ENCODE measurements at regions not wholly inside any gene's neighbourhood (a gene's known extent, or its start where the extent isn't known, plus 50 kb on each side); places are given as distances from the start of the nearest gene placed in this dataset.
"Not testable (repeated sequence)": the region's sequence is repeated elsewhere in the genome, so short reads cannot be mapped to it uniquely, and the experiment has no call there.

DNA sequence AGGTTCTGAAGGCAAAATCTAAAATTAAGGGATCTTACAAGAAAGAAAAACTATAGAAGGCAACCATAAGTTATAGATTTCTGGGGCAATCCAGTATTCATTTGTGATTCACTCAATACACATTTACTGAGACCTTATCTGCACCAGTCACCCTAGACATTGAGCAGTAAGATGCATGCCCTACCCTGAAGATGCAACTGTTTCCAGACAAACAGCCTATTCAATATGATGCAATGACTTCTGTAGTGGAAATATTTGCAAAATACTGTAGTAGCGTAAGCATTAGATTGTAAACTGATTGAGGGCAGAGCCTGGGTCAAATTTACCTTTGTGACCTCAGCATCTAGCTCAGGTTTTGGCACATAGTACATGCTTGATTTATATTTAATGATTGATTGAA, 256.2 kb upstream of the ACTBL2 start:
- BruUV-seq (replicated peaks), result no TSS peak
- intact Hi-C loops (cut with micrococcal nuclease; ENCODE audit: unreplicated experiment), result loop anchor here (1.0 kb wide), 1 partner anchor 88 kb away; no protein-coding TSS in a partner anchor
- Mint-ChIP-seq H3K4me1 (ENCODE audit: low read depth, unreplicated experiment) (peaks cover 34% of the 10 kb centered on the region), H3K27me3 (ENCODE audit: insufficient read depth, unreplicated experiment) (no peaks in the 10 kb centered on the region), H3K36me3 (ENCODE audit: insufficient read depth, unreplicated experiment) (no peaks in the 10 kb centered on the region), H3K9me3 (ENCODE audit: unreplicated experiment) (no peaks in the 10 kb centered on the region), H3K27ac (ENCODE audit: unreplicated experiment) (no peak overlapping the region), H3K4me3 (ENCODE audit: unreplicated experiment) (no peak overlapping the region)
- CTCF ChIA-PET, result no interaction called here
- Histone ChIP-seq H3K27me3 (replicated peaks; ENCODE audit: control insufficient read depth, insufficient read depth, low read length) (no peaks in the 10 kb centered on the region), H3K9me3 (no peaks in the 10 kb centered on the region), H3K4me3 (ENCODE audit: low read depth, low read length) (no peak overlapping the region), H3K4me1 (peaks cover 63% of the 10 kb centered on the region), H3K36me3 (ENCODE audit: control insufficient read depth, insufficient read depth, low read length) (no peaks in the 10 kb centered on the region)
- DNase-seq, result no peak
- TF ChIP-seq, protein P1, sequence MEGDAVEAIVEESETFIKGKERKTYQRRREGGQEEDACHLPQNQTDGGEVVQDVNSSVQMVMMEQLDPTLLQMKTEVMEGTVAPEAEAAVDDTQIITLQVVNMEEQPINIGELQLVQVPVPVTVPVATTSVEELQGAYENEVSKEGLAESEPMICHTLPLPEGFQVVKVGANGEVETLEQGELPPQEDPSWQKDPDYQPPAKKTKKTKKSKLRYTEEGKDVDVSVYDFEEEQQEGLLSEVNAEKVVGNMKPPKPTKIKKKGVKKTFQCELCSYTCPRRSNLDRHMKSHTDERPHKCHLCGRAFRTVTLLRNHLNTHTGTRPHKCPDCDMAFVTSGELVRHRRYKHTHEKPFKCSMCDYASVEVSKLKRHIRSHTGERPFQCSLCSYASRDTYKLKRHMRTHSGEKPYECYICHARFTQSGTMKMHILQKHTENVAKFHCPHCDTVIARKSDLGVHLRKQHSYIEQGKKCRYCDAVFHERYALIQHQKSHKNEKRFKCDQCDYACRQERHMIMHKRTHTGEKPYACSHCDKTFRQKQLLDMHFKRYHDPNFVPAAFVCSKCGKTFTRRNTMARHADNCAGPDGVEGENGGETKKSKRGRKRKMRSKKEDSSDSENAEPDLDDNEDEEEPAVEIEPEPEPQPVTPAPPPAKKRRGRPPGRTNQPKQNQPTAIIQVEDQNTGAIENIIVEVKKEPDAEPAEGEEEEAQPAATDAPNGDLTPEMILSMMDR (IDR thresholded peaks at IDR 0.05; ENCODE audit: insufficient read depth in 1 of 2, low read depth in 1 of 2, low read length in 1 of 2, severe bottlenecking in 1 of 2, unreplicated experiment in 1 of 2), result no peak
- POLR2A ChIA-PET, result no interaction called here

DNA sequence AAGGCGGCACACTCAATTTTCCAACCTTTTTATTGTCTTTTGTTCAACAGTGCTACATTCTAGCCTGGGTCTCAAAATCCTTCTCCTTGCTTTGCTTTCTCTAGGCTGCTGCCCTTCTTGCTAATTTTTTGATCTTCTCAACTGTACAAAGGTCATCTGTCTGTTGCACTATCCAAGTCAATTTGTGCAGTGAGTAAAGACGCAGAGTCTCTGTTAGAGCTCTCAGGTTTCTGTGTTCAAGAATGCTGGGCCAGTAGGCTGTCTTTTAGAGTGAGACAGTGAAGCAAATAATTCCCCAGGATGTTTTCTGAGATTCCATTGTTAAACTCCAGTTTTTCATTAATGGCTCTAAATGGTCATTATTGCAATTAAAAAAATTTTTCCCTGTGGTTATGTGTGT, 255.7 kb upstream of the ACTBL2 start:
- CTCF ChIA-PET, result interaction anchor here (1.7 kb wide), 1 partner anchor 88 kb away, joined by 6 read pairs; no protein-coding TSS in a partner anchor
- peaks cover 34% of the 10 kb centered on the region for H3K4me1 Mint-ChIP-seq (ENCODE audit: low read depth, unreplicated experiment)

GRCh38 chr5:57736716-57737115, 254.1 kb upstream of the ACTBL2 start:
- Histone ChIP-seq H3K4me1 (peaks cover 55% of the 10 kb centered on the region), H3K27me3 (replicated peaks; ENCODE audit: control insufficient read depth, insufficient read depth, low read length) (no peaks in the 10 kb centered on the region), H3K9me3 (no peaks in the 10 kb centered on the region), H3K4me3 (ENCODE audit: low read depth, low read length) (no peak overlapping the region), H3K36me3 (ENCODE audit: control insufficient read depth, insufficient read depth, low read length) (no peaks in the 10 kb centered on the region)
- Mint-ChIP-seq H3K36me3 (ENCODE audit: insufficient read depth, unreplicated experiment) (no peaks in the 10 kb centered on the region), H3K4me3 (ENCODE audit: unreplicated experiment) (no peak overlapping the region), H3K27me3 (ENCODE audit: insufficient read depth, unreplicated experiment) (no peaks in the 10 kb centered on the region), H3K9me3 (ENCODE audit: unreplicated experiment) (peaks cover 5% of the 10 kb centered on the region), H3K27ac (ENCODE audit: unreplicated experiment) (peak overlapping the region; percentile 92), H3K4me1 (ENCODE audit: low read depth, unreplicated experiment) (peaks cover 34% of the 10 kb centered on the region)
- intact Hi-C loops (cut with micrococcal nuclease; ENCODE audit: unreplicated experiment), result no loop called here
- BruUV-seq (replicated peaks), result no TSS peak
- CTCF ChIA-PET, result interaction anchor here (1.7 kb wide), 1 partner anchor 86 kb away, joined by 6 read pairs; no protein-coding TSS in a partner anchor
- POLR2A ChIA-PET, result no interaction called here
- DNase-seq, result no peak
- TF ChIP-seq, protein P1 (IDR thresholded peaks at IDR 0.05; ENCODE audit: insufficient read depth in 1 of 2, low read depth in 1 of 2, low read length in 1 of 2, severe bottlenecking in 1 of 2, unreplicated experiment in 1 of 2), result no peak

More for the DNA sequence above, 255.7 kb upstream of the ACTBL2 start:
- Mint-ChIP-seq H3K27me3 (ENCODE audit: insufficient read depth, unreplicated experiment) (no peaks in the 10 kb centered on the region), H3K36me3 (ENCODE audit: insufficient read depth, unreplicated experiment) (no peaks in the 10 kb centered on the region), H3K9me3 (ENCODE audit: unreplicated experiment) (no peaks in the 10 kb centered on the region), H3K4me3 (ENCODE audit: unreplicated experiment) (no peak overlapping the region), H3K27ac (ENCODE audit: unreplicated experiment) (no peak overlapping the region)
- no peak overlapping the region for H3K4me3 ChIP-seq (ENCODE audit: low read depth, low read length)
- BruUV-seq (replicated peaks), result no TSS peak
- intact Hi-C loops (cut with micrococcal nuclease; ENCODE audit: unreplicated experiment), result loop anchor here (1.0 kb wide), 1 partner anchor 88 kb away; no protein-coding TSS in a partner anchor
- DNase-seq, result no peak
- H3K36me3 ChIP-seq (ENCODE audit: control insufficient read depth, insufficient read depth, low read length), result no peaks in the 10 kb centered on the region
- peaks cover 63% of the 10 kb centered on the region for H3K4me1 ChIP-seq
- no peaks in the 10 kb centered on the region for H3K27me3 ChIP-seq (replicated peaks; ENCODE audit: control insufficient read depth, insufficient read depth, low read length)
- POLR2A ChIA-PET, result no interaction called here
- TF ChIP-seq, protein P1 (IDR thresholded peaks at IDR 0.05; ENCODE audit: insufficient read depth in 1 of 2, low read depth in 1 of 2, low read length in 1 of 2, severe bottlenecking in 1 of 2, unreplicated experiment in 1 of 2), result no peak
- no peaks in the 10 kb centered on the region for H3K9me3 ChIP-seq

GRCh38 chr5:57735279-57736153, 252.9 kb upstream of the ACTBL2 start:
- H3K9me3 ChIP-seq; H3K27me3 Mint-ChIP-seq (ENCODE audit: insufficient read depth, unreplicated experiment); H3K36me3 ChIP-seq (ENCODE audit: control insufficient read depth, insufficient read depth, low read length); BruUV-seq (replicated peaks); H3K36me3 Mint-ChIP-seq (ENCODE audit: insufficient read depth, unreplicated experiment); H3K4me3 ChIP-seq (ENCODE audit: low read depth, low read length); POLR2A ChIA-PET; H3K27me3 ChIP-seq (replicated peaks; ENCODE audit: control insufficient read depth, insufficient read depth, low read length): not testable (repeated sequence)
- intact Hi-C loops (cut with micrococcal nuclease; ENCODE audit: unreplicated experiment), result loop anchor here (1.0 kb wide), 1 partner anchor 17 kb away; no protein-coding TSS in a partner anchor
- DNase-seq, result peak; percentile 55 to 82
- Mint-ChIP-seq H3K4me1 (ENCODE audit: low read depth, unreplicated experiment) (peaks cover 29% of the 10 kb centered on the region), H3K4me3 (ENCODE audit: unreplicated experiment) (peak overlapping the region; percentile 44), H3K27ac (ENCODE audit: unreplicated experiment) (peak overlapping the region; percentile 92), H3K9me3 (ENCODE audit: unreplicated experiment) (peaks cover 13% of the 10 kb centered on the region)
- CTCF ChIA-PET, result interaction anchor here (1.2 to 1.3 kb wide), 2 partner anchors 44 to 85 kb away, joined by 3 to 10 read pairs; no protein-coding TSS in a partner anchor
- peaks cover 46% of the 10 kb centered on the region for H3K4me1 ChIP-seq
